AG09309 (cell line): ENCODE measurements at regions not wholly inside any gene's neighbourhood (a gene's known extent, or its start where the extent isn't known, plus 50 kb on each side); places are given as distances from the start of the nearest gene placed in this dataset.

Experiments used
- DNase-seq: peaks from one replicate; pipeline ENCODE4 v3.0.0-alpha.2; 2010; ENCODE audit warnings: low read depth
- H3K4me3 ChIP-seq: 2 replicates; pipeline ENCODE4 v1.5.1; 2011; ENCODE audit warnings: mild to moderate bottlenecking, low read depth, low read length, moderate library complexity; ENCODE audit not compliant: control insufficient read depth
- CTCF ChIP-seq: IDR thresholded peaks from 2 replicates; pipeline ENCODE4 v1.5.1; 2011; ENCODE audit warnings: mild to moderate bottlenecking, low read depth, low read length, inconsistent platforms; ENCODE audit not compliant: insufficient read depth, control insufficient read depth; ENCODE audit errors: missing control alignments

- DNase-seq = peak; percentile 44
- no peak overlapping the region for H3K4me3 ChIP-seq
- TF ChIP-seq CTCF = no peak
These were observed 211.1 kb downstream of the ANKRD60 start for GRCh38 chr20:58017231-58017969.

GRCh38 chr20:58016779-58017178 is 211.7 kb downstream of the ANKRD60 start:
- no peak for TF ChIP-seq CTCF
- no peak for DNase-seq
- no peak overlapping the region for H3K4me3 ChIP-seq

GRCh38 chr20:58014628-58015315 is 213.7 kb downstream of the ANKRD60 start:
- no peak for TF ChIP-seq CTCF
- DNase-seq = no peak
- H3K4me3 ChIP-seq = no peak overlapping the region

GRCh38 chr20:58012731-58013510 is 215.5 kb downstream of the ANKRD60 start:
- no peak for DNase-seq
- H3K4me3 ChIP-seq = no peak overlapping the region
- no peak for TF ChIP-seq CTCF

- no peak overlapping the region for H3K4me3 ChIP-seq
- no peak for TF ChIP-seq CTCF
- no peak for DNase-seq
These were observed 216.4 kb downstream of the ANKRD60 start for GRCh38 chr20:58011947-58012610.
